NB4 (cell line): ENCODE measurements at regions not wholly inside any gene's neighbourhood (a gene's known extent, or its start where the extent isn't known, plus 50 kb on each side); places are given as distances from the start of the nearest gene placed in this dataset.
"Not testable (repeated sequence)": the region's sequence is repeated elsewhere in the genome, so short reads cannot be mapped to it uniquely, and the experiment has no call there.

ENCODE experiments used
- DNase-seq: peaks from one replicate; pipeline ENCODE4 v3.0.0; 2010; ENCODE audit warnings: low read depth
- H3K4me3 ChIP-seq: one replicate; pipeline ENCODE4 v1.5.1; 2011; ENCODE audit warnings: mild to moderate bottlenecking, low read depth, low read length, moderate library complexity
- CTCF ChIP-seq: IDR thresholded peaks from one replicate; pipeline ENCODE4 v1.5.1; 2012; ENCODE audit warnings: low read depth, low read length
- MYC ChIP-seq: IDR thresholded peaks from 2 replicates; pipeline ENCODE4 v1.6.1; 2011; ENCODE audit warnings: low read depth, low read length
- POLR2A ChIP-seq: IDR thresholded peaks from 2 replicates; pipeline ENCODE4 v1.6.1; 2011; ENCODE audit warnings: mild to moderate bottlenecking; ENCODE audit not compliant: insufficient read length; ENCODE audit errors: extremely low read depth
- TF ChIP-seq, protein P1 (sequence below): IDR thresholded peaks from 2 replicates; pipeline ENCODE4 v1.6.1; 2011; ENCODE audit warnings: low read depth, low read length

GRCh38 chr7:113030489-113030888 lies 56.1 kb downstream of the GPR85 start:
- DNase-seq: no peak
- no peak overlapping the region for H3K4me3 ChIP-seq
- TF ChIP-seq POLR2A (no peak), MYC (no peak)

GRCh38 chr7:113026941-113027340 lies 59.7 kb downstream of the GPR85 start:
- TF ChIP-seq, protein P1, sequence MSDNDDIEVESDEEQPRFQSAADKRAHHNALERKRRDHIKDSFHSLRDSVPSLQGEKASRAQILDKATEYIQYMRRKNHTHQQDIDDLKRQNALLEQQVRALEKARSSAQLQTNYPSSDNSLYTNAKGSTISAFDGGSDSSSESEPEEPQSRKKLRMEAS: no peak
- TF ChIP-seq POLR2A (no peak), CTCF (no peak), MYC (no peak)
- H3K4me3 ChIP-seq: no peak overlapping the region
- DNase-seq: no peak

GRCh38 chr7:113017144-113017857 lies 69.3 kb downstream of the GPR85 start:
- not testable (repeated sequence) for DNase-seq, H3K4me3 ChIP-seq

- peak; percentile 46 for DNase-seq
- no peak overlapping the region for H3K4me3 ChIP-seq
- TF ChIP-seq POLR2A: no peak
- TF ChIP-seq, protein P1: no peak
- TF ChIP-seq MYC: no peak
- TF ChIP-seq CTCF: peak; percentile 24
These were observed 71.5 kb downstream of the GPR85 start for GRCh38 chr7:113015034-113015645.

- TF ChIP-seq CTCF: no peak
- TF ChIP-seq, protein P1: no peak
- TF ChIP-seq POLR2A: no peak
- TF ChIP-seq MYC: no peak
- no peak for DNase-seq
- no peak overlapping the region for H3K4me3 ChIP-seq
These were observed 72.7 kb downstream of the GPR85 start for GRCh38 chr7:113013761-113014449.

DNA sequence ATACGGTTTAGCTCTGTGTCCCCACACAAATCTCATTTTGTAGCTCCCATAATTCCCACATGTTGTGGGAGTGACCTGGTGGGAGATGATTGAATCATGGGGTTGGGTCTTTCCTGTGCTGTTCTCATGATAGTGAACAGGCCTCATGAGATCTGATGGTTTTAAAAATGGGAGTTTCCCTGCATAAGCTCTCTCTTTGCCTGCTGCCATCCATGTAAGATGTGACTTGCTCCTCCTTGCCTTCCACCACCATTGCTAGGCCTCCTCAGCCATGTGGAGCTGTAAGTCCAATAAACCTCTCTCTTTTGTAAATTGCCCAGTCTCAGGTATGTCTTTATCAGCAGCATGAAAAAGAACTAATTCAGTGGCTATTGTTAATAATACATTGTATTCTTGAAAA lies 73.8 kb downstream of the GPR85 start:
- not testable (repeated sequence) for DNase-seq, H3K4me3 ChIP-seq

DNA sequence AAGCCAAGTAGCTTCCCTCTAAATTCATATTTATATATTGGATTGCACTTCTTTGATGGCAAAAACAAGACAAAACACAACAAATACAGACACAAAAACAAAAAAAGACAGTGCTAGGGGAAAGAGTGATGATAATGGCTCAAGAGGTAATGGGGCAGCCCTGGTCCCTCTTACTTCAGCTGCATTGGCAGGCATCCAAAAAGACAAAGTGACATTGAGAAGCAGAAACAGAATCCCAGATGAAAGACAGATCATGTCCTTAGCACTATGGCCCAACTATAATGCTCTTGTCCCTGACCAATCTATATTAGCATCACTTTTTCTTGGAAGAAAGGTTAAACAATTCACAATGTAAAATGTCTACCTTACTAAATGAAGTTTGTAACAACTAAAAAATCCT lies 76.2 kb downstream of the GPR85 start:
- H3K4me3 ChIP-seq: no peak overlapping the region
- no peak for DNase-seq
- no peak for TF ChIP-seq POLR2A
- no peak for TF ChIP-seq CTCF
- TF ChIP-seq, protein P1: no peak
- no peak for TF ChIP-seq MYC
